ENCODE measurements at regions not wholly inside any gene's neighbourhood (a gene's known extent, or its start where the extent isn't known, plus 50 kb on each side); places are given as distances from the start of the nearest gene placed in this dataset.

DNA sequence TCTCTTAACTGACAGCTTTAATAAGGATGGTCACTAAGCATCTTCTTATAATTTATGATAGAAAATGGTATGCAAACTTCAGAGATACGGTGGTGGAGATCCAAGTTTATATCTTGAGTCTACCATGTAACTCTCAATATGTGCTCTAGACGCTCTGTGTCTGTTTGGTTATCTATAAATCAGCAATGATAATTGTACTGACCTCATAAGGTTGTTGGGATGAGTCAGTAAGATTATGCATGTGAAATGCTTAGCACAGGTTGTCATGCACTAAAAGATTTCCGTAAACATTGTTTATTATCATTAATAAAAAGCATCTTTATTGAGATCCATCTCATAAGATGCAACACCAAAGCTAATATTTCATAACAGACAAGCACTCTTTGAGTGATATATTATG is 1094.9 kb upstream of the EEF2KMT start:
- H3K36me3 ChIP-seq (ENCODE audit: control insufficient read depth in 2 of 2, insufficient read depth in 2 of 2, low read length in 1 of 2): no peaks in the 10 kb centered on the region
- 72 to 76% methylated on average over 3 of the region's 3 CpGs for WGBS, 2 donors
- no peaks in the 10 kb centered on the region for H3K9me3 ChIP-seq (ENCODE audit: control insufficient read depth in 2 of 2, insufficient read depth in 1 of 2, low read depth in 1 of 2, low read length in 1 of 2)
- H3K27ac ChIP-seq (ENCODE audit: low read depth in 2 of 2, low read length in 1 of 2): no peak overlapping the region
- no peaks in the 10 kb centered on the region for H3K4me1 ChIP-seq (ENCODE audit: control insufficient read depth in 2 of 2, insufficient read depth in 2 of 2, low read length in 1 of 2)
- H3K4me3 ChIP-seq (ENCODE audit: low read depth in 1 of 2, low read length in 2 of 2): no peak overlapping the region
- H3K27me3 ChIP-seq (ENCODE audit: control insufficient read depth in 1 of 2, insufficient read depth in 2 of 2, low read length in 2 of 2): no peaks in the 10 kb centered on the region

DNA sequence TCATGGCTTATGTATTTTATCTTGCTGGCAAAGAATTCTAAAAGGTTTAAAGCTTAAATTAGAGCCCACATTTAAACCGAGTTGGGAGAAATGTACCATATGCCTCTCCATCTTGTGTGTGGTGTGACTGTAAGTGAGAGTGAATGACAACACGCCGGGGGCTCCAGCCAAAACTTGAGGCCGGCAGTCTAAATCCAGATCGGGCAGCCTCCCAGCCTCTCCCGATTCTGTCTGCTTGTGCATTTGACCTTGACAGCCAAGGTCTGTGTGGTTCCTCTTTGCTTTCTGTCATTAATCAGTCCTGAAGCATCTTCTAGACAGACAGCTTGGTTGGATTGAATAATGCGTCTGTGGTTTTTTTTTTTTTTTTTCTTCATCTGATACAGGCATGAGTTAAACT is 1093.2 kb upstream of the EEF2KMT start:
- H3K4me1 ChIP-seq (ENCODE audit: control insufficient read depth in 2 of 2, insufficient read depth in 2 of 2, low read length in 1 of 2): no peaks in the 10 kb centered on the region
- H3K27me3 ChIP-seq (ENCODE audit: control insufficient read depth in 1 of 2, insufficient read depth in 2 of 2, low read length in 2 of 2): no peaks in the 10 kb centered on the region
- H3K4me3 ChIP-seq (ENCODE audit: low read depth in 1 of 2, low read length in 2 of 2): no peak overlapping the region
- H3K36me3 ChIP-seq (ENCODE audit: control insufficient read depth in 2 of 2, insufficient read depth in 2 of 2, low read length in 1 of 2): no peaks in the 10 kb centered on the region
- WGBS, 2 donors: 83 to 88% methylated on average over 7 of the region's 7 CpGs
- H3K27ac ChIP-seq (ENCODE audit: low read depth in 2 of 2, low read length in 1 of 2): no peak overlapping the region
- H3K9me3 ChIP-seq (ENCODE audit: control insufficient read depth in 2 of 2, insufficient read depth in 1 of 2, low read depth in 1 of 2, low read length in 1 of 2): no peaks in the 10 kb centered on the region

DNA sequence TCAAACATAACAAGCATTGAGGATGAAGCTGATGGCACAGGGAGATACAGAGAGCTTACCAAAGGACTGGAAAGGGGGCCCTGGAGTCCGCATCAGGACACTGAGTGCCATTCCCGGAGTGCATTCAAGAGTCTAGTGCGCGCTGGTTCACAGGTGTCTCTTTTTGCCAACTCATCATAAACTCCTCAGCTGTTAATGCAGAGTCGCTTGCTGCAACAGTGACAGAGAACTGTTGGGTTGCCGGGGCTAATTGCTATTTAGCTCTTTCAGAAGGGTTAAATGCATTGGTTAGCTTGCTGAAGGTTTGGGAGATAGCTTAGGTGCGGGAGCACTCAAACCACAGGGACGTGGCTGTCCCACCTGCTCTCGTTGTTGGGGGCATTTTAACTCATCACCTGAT is 1091.6 kb upstream of the EEF2KMT start:
- H3K9me3 ChIP-seq (ENCODE audit: control insufficient read depth in 2 of 2, insufficient read depth in 1 of 2, low read depth in 1 of 2, low read length in 1 of 2): no peaks in the 10 kb centered on the region
- H3K4me1 ChIP-seq (ENCODE audit: control insufficient read depth in 2 of 2, insufficient read depth in 2 of 2, low read length in 1 of 2): no peaks in the 10 kb centered on the region
- no peaks in the 10 kb centered on the region for H3K36me3 ChIP-seq (ENCODE audit: control insufficient read depth in 2 of 2, insufficient read depth in 2 of 2, low read length in 1 of 2)
- whole genome bisulfite sequencing, 2 donors: 79 to 80% methylated on average over 9 of the region's 9 CpGs
- H3K27me3 ChIP-seq (ENCODE audit: control insufficient read depth in 1 of 2, insufficient read depth in 2 of 2, low read length in 2 of 2): no peaks in the 10 kb centered on the region
- H3K27ac ChIP-seq (ENCODE audit: low read depth in 2 of 2, low read length in 1 of 2): no peak overlapping the region
- no peak overlapping the region for H3K4me3 ChIP-seq (ENCODE audit: low read depth in 1 of 2, low read length in 2 of 2)

GRCh38 chr16:6177616-6178180 is 1080.1 kb upstream of the EEF2KMT start:
- H3K27ac ChIP-seq (ENCODE audit: low read depth in 2 of 2, low read length in 1 of 2): no peak overlapping the region
- no peaks in the 10 kb centered on the region for H3K4me1 ChIP-seq (ENCODE audit: control insufficient read depth in 2 of 2, insufficient read depth in 2 of 2, low read length in 1 of 2)
- H3K36me3 ChIP-seq (ENCODE audit: control insufficient read depth in 2 of 2, insufficient read depth in 2 of 2, low read length in 1 of 2): no peaks in the 10 kb centered on the region
- no peaks in the 10 kb centered on the region for H3K9me3 ChIP-seq (ENCODE audit: control insufficient read depth in 2 of 2, insufficient read depth in 1 of 2, low read depth in 1 of 2, low read length in 1 of 2)
- 69 to 81% methylated on average over 5 of the region's 5 CpGs for WGBS, 2 donors
- H3K27me3 ChIP-seq (ENCODE audit: control insufficient read depth in 1 of 2, insufficient read depth in 2 of 2, low read length in 2 of 2): no peaks in the 10 kb centered on the region
- no peak overlapping the region for H3K4me3 ChIP-seq (ENCODE audit: low read depth in 1 of 2, low read length in 2 of 2)

- Histone ChIP-seq H3K4me3 (ENCODE audit: low read depth in 1 of 2, low read length in 2 of 2) (no peak overlapping the region), H3K9me3 (ENCODE audit: control insufficient read depth in 2 of 2, insufficient read depth in 1 of 2, low read depth in 1 of 2, low read length in 1 of 2) (no peaks in the 10 kb centered on the region), H3K27ac (ENCODE audit: low read depth in 2 of 2, low read length in 1 of 2) (no peak overlapping the region), H3K36me3 (ENCODE audit: control insufficient read depth in 2 of 2, insufficient read depth in 2 of 2, low read length in 1 of 2) (no peaks in the 10 kb centered on the region), H3K27me3 (ENCODE audit: control insufficient read depth in 1 of 2, insufficient read depth in 2 of 2, low read length in 2 of 2) (no peaks in the 10 kb centered on the region), H3K4me1 (ENCODE audit: control insufficient read depth in 2 of 2, insufficient read depth in 2 of 2, low read length in 1 of 2) (no peaks in the 10 kb centered on the region)
- WGBS, 2 donors: 85% methylated on average over 5 of the region's 5 CpGs
Observed at GRCh38 chr16:6170022-6170421, 1072.4 kb upstream of the EEF2KMT start.

GRCh38 chr16:6165330-6165979 is 1067.9 kb upstream of the EEF2KMT start:
- Histone ChIP-seq H3K36me3 (ENCODE audit: control insufficient read depth in 2 of 2, insufficient read depth in 2 of 2, low read length in 1 of 2) (no peaks in the 10 kb centered on the region), H3K4me1 (ENCODE audit: control insufficient read depth in 2 of 2, insufficient read depth in 2 of 2, low read length in 1 of 2) (no peaks in the 10 kb centered on the region), H3K4me3 (ENCODE audit: low read depth in 1 of 2, low read length in 2 of 2) (no peak overlapping the region), H3K27me3 (ENCODE audit: control insufficient read depth in 1 of 2, insufficient read depth in 2 of 2, low read length in 2 of 2) (no peaks in the 10 kb centered on the region), H3K27ac (ENCODE audit: low read depth in 2 of 2, low read length in 1 of 2) (no peak overlapping the region), H3K9me3 (ENCODE audit: control insufficient read depth in 2 of 2, insufficient read depth in 1 of 2, low read depth in 1 of 2, low read length in 1 of 2) (no peaks in the 10 kb centered on the region)
- 45 to 46% methylated on average over 11 of the region's 11 CpGs for WGBS, 2 donors

DNA sequence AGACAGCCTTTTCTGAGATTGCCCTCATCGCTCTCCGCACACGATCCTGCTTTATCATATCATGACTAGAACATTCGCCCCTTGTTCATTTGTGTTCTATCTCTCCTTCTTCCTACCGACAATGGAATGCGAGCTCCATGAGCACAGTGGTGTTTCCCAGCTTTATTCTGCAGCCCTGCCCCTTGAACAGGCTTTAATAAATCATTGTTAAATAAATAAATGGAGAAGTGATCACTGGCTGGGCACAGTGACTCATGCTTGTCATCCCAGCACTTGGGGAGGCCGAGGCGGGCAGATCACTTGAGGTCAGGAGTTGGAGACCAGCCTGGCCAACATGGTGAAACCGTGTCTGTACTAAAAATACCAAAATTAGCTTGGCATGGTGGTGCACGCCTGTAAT is 1063.3 kb upstream of the EEF2KMT start:
- Histone ChIP-seq H3K4me3 (ENCODE audit: low read depth in 1 of 2, low read length in 2 of 2) (no peak overlapping the region), H3K9me3 (ENCODE audit: control insufficient read depth in 2 of 2, insufficient read depth in 1 of 2, low read depth in 1 of 2, low read length in 1 of 2) (no peaks in the 10 kb centered on the region), H3K27me3 (ENCODE audit: control insufficient read depth in 1 of 2, insufficient read depth in 2 of 2, low read length in 2 of 2) (peaks cover 0 to 3% of the 10 kb centered on the region in 2 donors), H3K4me1 (ENCODE audit: control insufficient read depth in 2 of 2, insufficient read depth in 2 of 2, low read length in 1 of 2) (no peaks in the 10 kb centered on the region), H3K27ac (ENCODE audit: low read depth in 2 of 2, low read length in 1 of 2) (no peak overlapping the region), H3K36me3 (ENCODE audit: control insufficient read depth in 2 of 2, insufficient read depth in 2 of 2, low read length in 1 of 2) (no peaks in the 10 kb centered on the region)
- WGBS, 2 donors: 76 to 77% methylated on average over 10 of the region's 10 CpGs

- H3K27me3 ChIP-seq (ENCODE audit: control insufficient read depth in 1 of 2, insufficient read depth in 2 of 2, low read length in 2 of 2): peaks cover 0 to 3% of the 10 kb centered on the region in 2 donors
- 84 to 85% methylated on average over 3 of the region's 3 CpGs for WGBS, 2 donors
Observed at GRCh38 chr16:6160303-6160702, 1062.7 kb upstream of the EEF2KMT start.

DNA sequence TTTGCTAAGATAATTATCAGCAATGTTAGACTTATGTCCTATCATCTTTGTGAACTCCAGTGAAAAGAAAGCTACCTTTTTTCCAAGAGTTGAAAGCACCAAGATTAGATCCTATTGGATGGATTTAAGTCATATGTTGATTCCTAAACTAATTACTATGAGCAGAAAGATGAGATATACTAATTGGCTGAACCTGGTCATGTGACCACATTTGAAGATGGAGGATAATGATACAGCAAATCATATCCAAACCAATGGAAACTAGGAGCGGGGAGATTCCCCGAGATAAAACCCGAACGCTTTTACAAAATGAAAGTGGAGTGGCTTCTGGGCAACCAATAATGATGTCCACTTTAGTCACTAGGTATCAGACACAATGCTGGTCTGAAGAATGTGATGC is 1060.2 kb upstream of the EEF2KMT start:
- Histone ChIP-seq H3K9me3 (ENCODE audit: control insufficient read depth in 2 of 2, insufficient read depth in 1 of 2, low read depth in 1 of 2, low read length in 1 of 2) (no peaks in the 10 kb centered on the region), H3K27me3 (ENCODE audit: control insufficient read depth in 1 of 2, insufficient read depth in 2 of 2, low read length in 2 of 2) (peaks cover 0 to 3% of the 10 kb centered on the region in 2 donors), H3K4me3 (ENCODE audit: low read depth in 1 of 2, low read length in 2 of 2) (no peak overlapping the region), H3K4me1 (ENCODE audit: control insufficient read depth in 2 of 2, insufficient read depth in 2 of 2, low read length in 1 of 2) (no peaks in the 10 kb centered on the region), H3K36me3 (ENCODE audit: control insufficient read depth in 2 of 2, insufficient read depth in 2 of 2, low read length in 1 of 2) (no peaks in the 10 kb centered on the region), H3K27ac (ENCODE audit: low read depth in 2 of 2, low read length in 1 of 2) (no peak overlapping the region)
- WGBS, 2 donors: 94 to 98% methylated on average over 4 of the region's 4 CpGs

More at GRCh38 chr16:6160303-6160702, 1062.7 kb upstream of the EEF2KMT start:
- no peak overlapping the region for H3K4me3 ChIP-seq (ENCODE audit: low read depth in 1 of 2, low read length in 2 of 2)
- H3K9me3 ChIP-seq (ENCODE audit: control insufficient read depth in 2 of 2, insufficient read depth in 1 of 2, low read depth in 1 of 2, low read length in 1 of 2): no peaks in the 10 kb centered on the region
- H3K27ac ChIP-seq (ENCODE audit: low read depth in 2 of 2, low read length in 1 of 2): no peak overlapping the region
- H3K4me1 ChIP-seq (ENCODE audit: control insufficient read depth in 2 of 2, insufficient read depth in 2 of 2, low read length in 1 of 2): no peaks in the 10 kb centered on the region
- no peaks in the 10 kb centered on the region for H3K36me3 ChIP-seq (ENCODE audit: control insufficient read depth in 2 of 2, insufficient read depth in 2 of 2, low read length in 1 of 2)

- no peaks in the 10 kb centered on the region for H3K4me1 ChIP-seq (ENCODE audit: control insufficient read depth in 2 of 2, insufficient read depth in 2 of 2, low read length in 1 of 2)
- H3K27ac ChIP-seq (ENCODE audit: low read depth in 2 of 2, low read length in 1 of 2): no peak overlapping the region
- H3K36me3 ChIP-seq (ENCODE audit: control insufficient read depth in 2 of 2, insufficient read depth in 2 of 2, low read length in 1 of 2): no peaks in the 10 kb centered on the region
- WGBS, 2 donors: 92% methylated on average over 9 of the region's 9 CpGs
- H3K4me3 ChIP-seq (ENCODE audit: low read depth in 1 of 2, low read length in 2 of 2): no peak overlapping the region
- H3K27me3 ChIP-seq (ENCODE audit: control insufficient read depth in 1 of 2, insufficient read depth in 2 of 2, low read length in 2 of 2): peaks cover 0 to 3% of the 10 kb centered on the region in 2 donors
- H3K9me3 ChIP-seq (ENCODE audit: control insufficient read depth in 2 of 2, insufficient read depth in 1 of 2, low read depth in 1 of 2, low read length in 1 of 2): no peaks in the 10 kb centered on the region
Observed at GRCh38 chr16:6155271-6155670, 1057.7 kb upstream of the EEF2KMT start.

All from esophagus (tissue), 2 donors.